Memory B cell (primary cell): ENCODE measurements at regions not wholly inside any gene's neighbourhood (a gene's known extent, or its start where the extent isn't known, plus 50 kb on each side); places are given as distances from the start of the nearest gene placed in this dataset.
"Not testable (repeated sequence)": the region's sequence is repeated elsewhere in the genome, so short reads cannot be mapped to it uniquely, and the experiment has no call there.

Experiments
- ATAC-seq: fragments of 150-1000 bp; cut with Tn5 transposase; 2 replicates; pipeline ENCODE4 v1.10.0; 2021; ENCODE audit warnings: low read depth, mild to moderate bottlenecking, moderate library complexity
- DNase-seq, 2 donors: peaks; one replicate each; pipeline ENCODE4 v3.0.0; 2022; ENCODE audit warnings: low spot score in 2 of 2
- H3K27ac Mint-ChIP-seq: one replicate; pipeline ENCODE4 v1.8.0; 2022; ENCODE audit warnings: mild to moderate bottlenecking, moderate library complexity, mixed read lengths
- H3K27me3 Mint-ChIP-seq: one replicate; pipeline ENCODE4 v1.8.0; 2022; ENCODE audit warnings: mixed read lengths
- H3K36me3 Mint-ChIP-seq: one replicate; pipeline ENCODE4 v1.8.0; 2022; ENCODE audit warnings: mild to moderate bottlenecking, mixed read lengths
- H3K4me1 Mint-ChIP-seq: one replicate; pipeline ENCODE4 v1.8.0; 2022; ENCODE audit warnings: mixed read lengths
- H3K4me3 Mint-ChIP-seq: one replicate; pipeline ENCODE4 v1.8.0; 2022; ENCODE audit warnings: mild to moderate bottlenecking, moderate library complexity, mixed read lengths
- H3K9me3 Mint-ChIP-seq: one replicate; pipeline ENCODE4 v1.8.0; 2022; ENCODE audit warnings: mixed read lengths

- no peak overlapping the region for H3K4me3 Mint-ChIP-seq
These were observed 186.1 kb downstream of the HSD17B3 start for GRCh38 chr9:96115836-96116235.

GRCh38 chr9:96113032-96113431 lies 188.9 kb downstream of the HSD17B3 start:
- peaks cover 3% of the 10 kb centered on the region for H3K9me3 Mint-ChIP-seq
- H3K36me3 Mint-ChIP-seq: peaks cover 6% of the 10 kb centered on the region
- H3K4me3 Mint-ChIP-seq: no peak overlapping the region
- no peak overlapping the region for H3K27ac Mint-ChIP-seq
- H3K27me3 Mint-ChIP-seq: peaks cover 27% of the 10 kb centered on the region
- DNase-seq: no peak
- no peak for ATAC-seq
- peaks cover 2% of the 10 kb centered on the region for H3K4me1 Mint-ChIP-seq

More at GRCh38 chr9:96115836-96116235, 186.1 kb downstream of the HSD17B3 start:
- peaks cover 9% of the 10 kb centered on the region for H3K36me3 Mint-ChIP-seq
- H3K27me3 Mint-ChIP-seq: peaks cover 29% of the 10 kb centered on the region
- peaks cover 2% of the 10 kb centered on the region for H3K4me1 Mint-ChIP-seq
- DNase-seq (no peak), ATAC-seq (no peak)
- no peak overlapping the region for H3K27ac Mint-ChIP-seq
- peaks cover 11% of the 10 kb centered on the region for H3K9me3 Mint-ChIP-seq

DNA sequence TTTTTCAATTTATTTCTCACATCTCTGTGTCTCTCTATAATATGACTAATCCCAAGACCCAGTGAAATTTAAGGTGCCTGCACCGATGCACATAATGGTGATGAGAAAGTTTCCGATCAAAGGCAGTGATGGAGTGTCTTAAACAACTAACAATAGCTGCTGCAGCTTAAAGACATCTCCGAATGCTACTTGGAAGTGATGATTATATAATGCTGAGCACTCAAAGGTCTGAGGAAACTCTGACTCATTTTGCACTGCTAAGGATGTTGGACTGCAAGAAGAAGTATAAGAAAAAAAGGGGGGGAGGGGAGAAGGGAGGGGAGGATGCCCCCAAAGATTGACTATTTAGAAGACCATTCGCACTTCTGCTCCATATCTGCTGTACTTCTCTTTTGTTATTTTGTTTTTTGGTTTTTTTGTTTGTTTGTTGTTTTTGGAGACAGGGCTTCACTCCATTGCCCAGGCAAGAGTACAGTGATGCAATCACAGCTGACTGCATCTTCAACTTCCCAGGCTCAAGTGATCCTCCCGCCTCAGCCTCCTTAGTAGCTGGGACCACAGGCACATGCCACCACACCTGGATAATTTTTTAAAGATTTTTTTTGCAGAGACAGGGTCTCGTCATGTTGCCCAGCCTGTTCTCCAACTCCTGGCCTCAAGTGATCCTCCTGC lies 192.2 kb downstream of the HSD17B3 start:
- peaks cover 6% of the 10 kb centered on the region for H3K36me3 Mint-ChIP-seq
- no peak for DNase-seq
- H3K4me3 Mint-ChIP-seq: no peak overlapping the region
- no peaks in the 10 kb centered on the region for H3K4me1 Mint-ChIP-seq
- H3K27ac Mint-ChIP-seq: no peak overlapping the region
- no peak for ATAC-seq
- H3K9me3 Mint-ChIP-seq: peaks cover 5% of the 10 kb centered on the region
- H3K27me3 Mint-ChIP-seq: peaks cover 13% of the 10 kb centered on the region

DNA sequence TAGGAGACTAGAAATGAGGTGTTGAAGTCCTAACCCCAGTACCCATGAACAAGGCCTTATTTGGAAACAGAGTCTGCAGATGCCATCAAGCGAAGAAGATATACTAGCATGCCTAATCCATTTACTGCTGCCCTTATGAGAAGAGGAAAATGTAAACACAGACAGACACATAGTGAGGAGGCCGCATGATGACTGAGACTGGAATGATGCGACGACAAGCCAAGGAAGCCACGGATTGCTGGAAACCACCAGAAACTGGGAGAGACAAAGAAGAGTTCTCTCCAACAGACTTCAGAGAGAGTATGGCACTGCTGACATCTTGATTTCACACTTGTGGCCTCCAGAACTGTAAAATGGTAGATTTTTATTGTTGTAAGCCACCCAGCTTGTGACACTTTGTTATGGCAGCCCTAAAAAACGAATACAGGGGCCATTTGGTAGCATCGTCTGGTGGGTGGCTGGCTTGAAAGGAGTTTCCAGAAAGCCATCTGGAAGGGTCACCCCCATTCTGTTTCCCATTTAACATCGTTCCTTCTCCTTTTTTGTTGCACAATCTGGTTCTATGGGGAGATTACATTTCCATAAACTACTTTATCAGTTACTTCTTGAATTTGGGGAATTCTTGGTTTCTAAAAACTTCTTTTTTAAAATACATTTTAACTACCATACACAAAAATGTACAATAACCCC lies 193.1 kb downstream of the HSD17B3 start:
- peaks cover 6% of the 10 kb centered on the region for H3K36me3 Mint-ChIP-seq
- H3K27ac Mint-ChIP-seq: no peak overlapping the region
- no peak for ATAC-seq
- DNase-seq: no peak
- H3K27me3 Mint-ChIP-seq: peaks cover 7% of the 10 kb centered on the region
- no peaks in the 10 kb centered on the region for H3K4me1 Mint-ChIP-seq
- no peak overlapping the region for H3K4me3 Mint-ChIP-seq
- peaks cover 12% of the 10 kb centered on the region for H3K9me3 Mint-ChIP-seq

DNA sequence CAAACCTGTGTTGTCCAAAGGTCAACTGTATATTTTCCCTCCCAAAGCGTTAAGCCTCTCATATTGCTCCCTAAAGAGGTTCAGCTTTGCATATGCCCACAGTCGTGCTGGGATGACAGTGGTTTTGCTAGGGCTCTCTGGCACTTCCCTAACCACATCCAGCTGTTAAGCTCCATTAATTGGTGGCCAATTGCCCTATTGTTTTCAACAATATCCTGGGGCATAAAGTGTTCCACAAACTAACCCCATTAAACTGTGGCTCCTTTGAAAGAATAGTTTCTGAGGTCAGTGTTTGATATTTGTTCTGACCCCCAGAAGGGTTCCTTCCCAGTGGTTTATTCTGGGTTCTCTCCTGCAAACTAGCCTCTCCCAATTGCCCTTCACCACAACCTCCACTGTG lies 194.5 kb downstream of the HSD17B3 start:
- Mint-ChIP-seq H3K36me3 (peaks cover 6% of the 10 kb centered on the region), H3K4me1 (no peaks in the 10 kb centered on the region), H3K4me3 (no peak overlapping the region), H3K9me3 (peaks cover 15% of the 10 kb centered on the region), H3K27me3 (peaks cover 7% of the 10 kb centered on the region), H3K27ac (no peak overlapping the region)
- DNase-seq (no peak), ATAC-seq (no peak)

DNA sequence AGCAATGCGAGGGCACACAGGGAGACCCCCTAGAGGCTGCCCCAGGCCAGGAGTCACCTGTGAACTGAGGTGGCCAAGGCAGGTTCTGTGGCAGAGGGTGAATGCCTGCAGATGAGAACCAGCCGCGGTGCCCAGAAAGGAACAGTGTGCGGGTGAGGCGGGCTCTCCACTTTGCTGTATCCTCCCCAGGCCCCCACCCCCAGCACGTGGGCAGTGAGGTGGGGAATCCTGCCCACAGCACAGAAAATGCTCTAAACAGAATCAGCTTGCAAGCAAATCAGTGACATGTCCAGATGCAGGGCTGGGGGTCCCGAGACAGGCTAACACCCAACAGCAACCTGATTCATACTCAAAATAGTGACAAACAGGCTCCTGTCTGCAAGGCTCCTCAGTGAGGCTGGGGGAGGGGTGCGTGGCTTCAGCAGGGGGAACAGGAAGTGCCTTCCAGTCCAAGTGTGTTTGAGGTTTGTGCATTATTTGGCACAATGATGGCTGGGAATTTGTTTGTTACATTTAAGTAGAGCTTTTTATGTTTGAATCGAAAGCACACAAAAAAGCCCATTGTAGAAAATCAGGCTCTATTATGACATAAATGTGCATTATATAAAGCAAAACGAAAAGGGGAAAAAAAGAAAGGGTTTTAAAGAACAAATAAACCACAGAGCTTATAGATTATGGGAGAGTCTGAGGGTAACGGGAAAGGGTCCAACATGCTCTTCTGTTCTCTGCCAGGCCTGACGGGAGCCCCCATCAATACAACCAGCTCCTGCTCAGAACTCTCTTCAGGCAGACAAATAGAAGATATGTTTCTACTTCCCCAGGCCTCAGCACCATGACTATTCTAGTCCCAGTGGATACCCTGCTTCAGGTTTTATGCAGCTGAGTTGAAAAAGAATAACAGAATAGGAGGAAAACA lies 201.3 kb downstream of the HSD17B3 start:
- ATAC-seq (no peak), DNase-seq (no peak)
- H3K4me1 Mint-ChIP-seq: no peaks in the 10 kb centered on the region
- peaks cover 9% of the 10 kb centered on the region for H3K27me3 Mint-ChIP-seq
- peaks cover 17% of the 10 kb centered on the region for H3K9me3 Mint-ChIP-seq
- H3K27ac Mint-ChIP-seq: no peak overlapping the region
- H3K4me3 Mint-ChIP-seq: no peak overlapping the region
- H3K36me3 Mint-ChIP-seq: peaks cover 2% of the 10 kb centered on the region

DNA sequence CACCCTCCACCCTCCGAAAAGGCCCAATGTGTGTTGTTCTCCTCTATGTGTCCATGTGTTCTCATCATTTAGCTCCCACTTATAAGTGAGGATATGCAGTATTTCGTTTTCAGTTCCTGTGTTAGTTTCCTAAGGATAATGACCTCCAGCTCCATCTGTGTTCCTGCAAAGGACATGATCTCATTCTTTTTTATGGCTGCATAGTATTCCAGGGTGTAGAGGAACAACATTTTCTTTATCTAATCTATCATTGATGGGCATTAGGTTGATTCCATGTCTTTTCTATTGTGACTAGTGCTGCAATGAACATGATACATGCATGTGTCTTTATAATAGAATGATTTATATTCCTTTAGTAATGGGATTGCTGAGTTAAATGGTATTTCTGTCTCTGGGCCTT lies 211.3 kb downstream of the HSD17B3 start:
- not testable (repeated sequence) for H3K36me3 Mint-ChIP-seq, ATAC-seq, H3K9me3 Mint-ChIP-seq, DNase-seq, H3K4me3 Mint-ChIP-seq, H3K4me1 Mint-ChIP-seq, H3K27ac Mint-ChIP-seq
- peaks cover 15% of the 10 kb centered on the region for H3K27me3 Mint-ChIP-seq

- ATAC-seq: no peak
- peaks cover 2% of the 10 kb centered on the region for H3K36me3 Mint-ChIP-seq
- no peaks in the 10 kb centered on the region for H3K4me1 Mint-ChIP-seq
- H3K4me3 Mint-ChIP-seq: no peak overlapping the region
- DNase-seq: no peak
- H3K27me3 Mint-ChIP-seq: peaks cover 12% of the 10 kb centered on the region
- H3K27ac Mint-ChIP-seq: no peak overlapping the region
- H3K9me3 Mint-ChIP-seq: peaks cover 2% of the 10 kb centered on the region
These were observed 212.4 kb downstream of the HSD17B3 start for GRCh38 chr9:96089452-96090085.

DNA sequence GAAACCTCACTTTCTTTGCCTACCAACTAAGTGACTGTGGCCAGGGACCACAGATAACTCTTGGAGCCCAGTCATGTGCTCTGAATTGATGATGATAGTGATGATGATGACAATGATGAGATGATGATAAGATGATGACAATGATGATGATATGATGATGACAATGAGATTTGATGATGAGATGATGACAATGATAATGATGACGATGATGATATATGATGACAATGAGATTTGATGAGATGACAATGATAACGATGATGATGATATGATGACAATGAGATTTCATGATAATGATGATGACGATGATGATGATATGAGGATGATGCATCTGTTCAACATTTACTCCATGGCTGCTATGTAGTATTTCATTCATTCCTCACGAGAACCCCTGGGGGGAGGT lies 213.0 kb downstream of the ERCC6L2 start:
- ATAC-seq (no peak), DNase-seq (no peak)
- peaks cover 2% of the 10 kb centered on the region for H3K9me3 Mint-ChIP-seq
- H3K36me3 Mint-ChIP-seq: peaks cover 2% of the 10 kb centered on the region
- peaks cover 12% of the 10 kb centered on the region for H3K27me3 Mint-ChIP-seq
- no peak overlapping the region for H3K4me3 Mint-ChIP-seq
- H3K4me1 Mint-ChIP-seq: no peaks in the 10 kb centered on the region
- H3K27ac Mint-ChIP-seq: no peak overlapping the region

DNA sequence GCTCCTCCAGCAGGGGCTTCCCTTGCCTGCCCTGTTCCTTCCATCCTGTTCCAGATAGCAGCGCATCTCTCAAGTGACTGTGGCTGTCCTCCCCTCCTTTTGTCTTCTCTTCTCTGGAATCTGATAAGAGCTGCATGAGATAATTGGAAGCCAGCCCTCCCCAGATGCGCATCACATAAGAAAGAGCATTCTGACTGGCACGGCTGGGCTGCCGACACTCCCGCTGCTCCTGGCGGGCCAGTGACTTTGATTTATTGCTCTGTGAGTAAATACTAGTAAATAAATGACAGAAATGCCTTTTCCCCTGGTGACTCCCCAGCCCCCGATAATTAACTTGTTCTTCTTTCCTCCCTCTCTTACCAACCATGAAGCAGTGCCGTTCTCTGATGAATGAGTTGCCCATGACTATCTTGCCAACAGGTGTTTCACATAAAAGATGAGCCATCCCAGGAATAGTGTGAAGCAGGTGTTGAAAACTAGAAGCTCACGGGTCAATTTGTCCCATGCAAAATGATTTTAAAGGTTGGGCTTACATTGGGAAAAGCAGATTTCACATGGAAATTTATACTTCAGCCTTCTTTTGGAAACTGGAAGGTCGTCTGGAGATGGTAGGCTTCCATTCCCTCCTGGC lies 212.3 kb downstream of the ERCC6L2 start:
- Mint-ChIP-seq H3K4me1 (no peaks in the 10 kb centered on the region), H3K27ac (no peak overlapping the region), H3K9me3 (peaks cover 2% of the 10 kb centered on the region)

GRCh38 chr9:96086936-96087571 lies 211.6 kb downstream of the ERCC6L2 start:
- DNase-seq (no peak), ATAC-seq (no peak)
- Mint-ChIP-seq H3K4me3 (no peak overlapping the region), H3K36me3 (peaks cover 2% of the 10 kb centered on the region), H3K27me3 (peaks cover 14% of the 10 kb centered on the region), H3K27ac (no peak overlapping the region), H3K9me3 (peaks cover 2% of the 10 kb centered on the region), H3K4me1 (no peaks in the 10 kb centered on the region)

More for the DNA sequence above, 212.3 kb downstream of the ERCC6L2 start:
- DNase-seq (no peak), ATAC-seq (no peak)
- Mint-ChIP-seq H3K36me3 (peaks cover 2% of the 10 kb centered on the region), H3K4me3 (no peak overlapping the region), H3K27me3 (peaks cover 13% of the 10 kb centered on the region)

- DNase-seq: no peak
- Mint-ChIP-seq H3K4me1 (no peaks in the 10 kb centered on the region), H3K36me3 (peaks cover 1% of the 10 kb centered on the region), H3K27ac (no peak overlapping the region), H3K9me3 (peaks cover 2% of the 10 kb centered on the region), H3K4me3 (no peak overlapping the region), H3K27me3 (peaks cover 13% of the 10 kb centered on the region)
- ATAC-seq: no peak
These were observed 210.1 kb downstream of the ERCC6L2 start for GRCh38 chr9:96085491-96086143.

- H3K4me3 Mint-ChIP-seq: no peak overlapping the region
- no peak for ATAC-seq
These were observed 208.8 kb downstream of the ERCC6L2 start for GRCh38 chr9:96084331-96084734.

More at GRCh38 chr9:96084331-96084734, 208.8 kb downstream of the ERCC6L2 start:
- no peaks in the 10 kb centered on the region for H3K4me1 Mint-ChIP-seq
- H3K27ac Mint-ChIP-seq: no peak overlapping the region
- DNase-seq: no peak
- H3K27me3 Mint-ChIP-seq: peaks cover 12% of the 10 kb centered on the region
- H3K9me3 Mint-ChIP-seq: peaks cover 2% of the 10 kb centered on the region
- H3K36me3 Mint-ChIP-seq: no peaks in the 10 kb centered on the region
